GM06990 (cell line): ENCODE measurements at regions not wholly inside any gene's neighbourhood (a gene's known extent, or its start where the extent isn't known, plus 50 kb on each side); places are given as distances from the start of the nearest gene placed in this dataset.
"Not testable (repeated sequence)": the region's sequence is repeated elsewhere in the genome, so short reads cannot be mapped to it uniquely, and the experiment has no call there.

Experiments used
- DNase-seq: peaks from one replicate; pipeline ENCODE4 v3.0.0-alpha.2; 2011; ENCODE audit not compliant: insufficient read length; ENCODE audit errors: extremely low read depth
- H3K27me3 ChIP-seq: replicated peaks from 2 replicates; pipeline ENCODE4 v1.6.0; 2011; ENCODE audit warnings: low read length; ENCODE audit not compliant: control insufficient read depth, insufficient read depth
- H3K36me3 ChIP-seq: 2 replicates; pipeline ENCODE4 v1.5.1; 2011; ENCODE audit warnings: low read length; ENCODE audit not compliant: control insufficient read depth, insufficient read depth
- H3K4me3 ChIP-seq: replicated peaks from 2 replicates; pipeline ENCODE4 v1.5.1; 2011; ENCODE audit warnings: low read depth, mild to moderate bottlenecking, control low read depth, low read length
- TF ChIP-seq, protein P1 (sequence below): IDR thresholded peaks from 2 replicates; pipeline ENCODE4 v1.5.1; 2011; ENCODE audit warnings: low read length, control low read depth, mild to moderate bottlenecking, inconsistent platforms; ENCODE audit not compliant: insufficient read depth, poor library complexity, severe bottlenecking

DNA sequence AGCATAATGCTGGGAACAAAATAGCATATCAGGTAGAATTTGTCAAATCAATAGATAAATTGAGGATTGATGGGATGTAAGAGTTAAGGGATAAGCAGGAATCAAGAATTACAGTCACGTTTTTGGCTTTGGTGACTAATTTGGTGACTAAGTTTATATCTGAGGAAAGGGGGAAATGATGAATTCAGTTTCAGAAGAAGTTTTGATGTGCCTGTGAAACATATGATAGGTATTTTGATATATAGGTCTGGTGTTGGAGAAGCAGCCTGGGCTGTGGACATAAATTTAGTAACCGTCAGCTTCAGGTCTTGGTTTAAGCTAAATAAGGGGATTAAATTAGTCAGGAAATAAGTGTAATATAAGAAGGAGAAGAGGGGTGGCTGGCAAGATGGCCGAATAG is 79.0 kb upstream of the EDA2R start:
- H3K36me3 ChIP-seq, result no peaks in the 10 kb centered on the region
- TF ChIP-seq, protein P1, sequence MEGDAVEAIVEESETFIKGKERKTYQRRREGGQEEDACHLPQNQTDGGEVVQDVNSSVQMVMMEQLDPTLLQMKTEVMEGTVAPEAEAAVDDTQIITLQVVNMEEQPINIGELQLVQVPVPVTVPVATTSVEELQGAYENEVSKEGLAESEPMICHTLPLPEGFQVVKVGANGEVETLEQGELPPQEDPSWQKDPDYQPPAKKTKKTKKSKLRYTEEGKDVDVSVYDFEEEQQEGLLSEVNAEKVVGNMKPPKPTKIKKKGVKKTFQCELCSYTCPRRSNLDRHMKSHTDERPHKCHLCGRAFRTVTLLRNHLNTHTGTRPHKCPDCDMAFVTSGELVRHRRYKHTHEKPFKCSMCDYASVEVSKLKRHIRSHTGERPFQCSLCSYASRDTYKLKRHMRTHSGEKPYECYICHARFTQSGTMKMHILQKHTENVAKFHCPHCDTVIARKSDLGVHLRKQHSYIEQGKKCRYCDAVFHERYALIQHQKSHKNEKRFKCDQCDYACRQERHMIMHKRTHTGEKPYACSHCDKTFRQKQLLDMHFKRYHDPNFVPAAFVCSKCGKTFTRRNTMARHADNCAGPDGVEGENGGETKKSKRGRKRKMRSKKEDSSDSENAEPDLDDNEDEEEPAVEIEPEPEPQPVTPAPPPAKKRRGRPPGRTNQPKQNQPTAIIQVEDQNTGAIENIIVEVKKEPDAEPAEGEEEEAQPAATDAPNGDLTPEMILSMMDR, result no peak
- no peak for DNase-seq
- H3K4me3 ChIP-seq, result no peak overlapping the region
- no peaks in the 10 kb centered on the region for H3K27me3 ChIP-seq

DNA sequence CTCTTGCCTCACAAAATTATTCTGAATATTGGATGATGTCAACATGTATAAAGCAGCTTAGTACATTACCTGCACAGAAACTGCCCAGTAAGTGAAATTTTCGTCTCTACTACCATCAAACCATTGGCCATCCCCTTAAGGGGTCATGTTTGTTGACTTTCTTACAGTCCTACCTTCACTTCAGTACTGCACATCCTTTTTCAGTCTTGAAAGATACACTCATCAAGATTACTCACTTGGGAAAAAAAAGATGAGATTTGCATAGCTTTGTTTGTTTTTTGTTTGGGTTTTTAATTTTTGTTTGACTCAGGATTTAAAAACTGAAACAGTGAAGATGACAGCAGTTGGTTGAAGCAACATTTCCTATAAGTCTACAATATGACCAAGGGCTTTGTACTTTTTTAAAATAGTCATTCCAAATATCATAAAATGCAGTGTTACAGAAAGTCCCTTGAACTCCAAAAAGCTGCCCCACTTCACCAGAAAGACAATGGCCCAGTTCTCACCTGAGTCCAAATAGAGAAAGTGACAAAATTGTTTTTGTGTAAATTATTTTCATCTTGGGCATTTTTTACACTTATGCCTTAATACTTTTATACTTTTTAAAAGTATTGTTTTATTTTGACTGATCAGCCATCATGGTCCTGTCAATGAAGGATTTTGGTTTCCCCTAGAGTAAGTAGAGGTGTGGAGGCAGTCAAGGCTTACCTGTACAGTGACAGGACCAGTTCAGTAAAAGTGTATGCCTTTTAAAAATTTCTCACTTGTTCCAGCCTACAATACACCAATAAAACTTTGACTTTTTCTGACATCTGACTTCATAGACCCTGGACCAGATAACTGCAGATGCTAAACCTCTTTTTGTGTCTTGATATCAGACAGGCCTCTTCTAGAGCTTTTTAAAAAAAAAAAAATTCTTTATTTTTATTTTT is 59.7 kb upstream of the EDA2R start:
- TF ChIP-seq, protein P1, result no peak
- Histone ChIP-seq H3K36me3 (no peaks in the 10 kb centered on the region), H3K4me3 (no peak overlapping the region), H3K27me3 (no peaks in the 10 kb centered on the region)
- DNase-seq, result no peak

DNA sequence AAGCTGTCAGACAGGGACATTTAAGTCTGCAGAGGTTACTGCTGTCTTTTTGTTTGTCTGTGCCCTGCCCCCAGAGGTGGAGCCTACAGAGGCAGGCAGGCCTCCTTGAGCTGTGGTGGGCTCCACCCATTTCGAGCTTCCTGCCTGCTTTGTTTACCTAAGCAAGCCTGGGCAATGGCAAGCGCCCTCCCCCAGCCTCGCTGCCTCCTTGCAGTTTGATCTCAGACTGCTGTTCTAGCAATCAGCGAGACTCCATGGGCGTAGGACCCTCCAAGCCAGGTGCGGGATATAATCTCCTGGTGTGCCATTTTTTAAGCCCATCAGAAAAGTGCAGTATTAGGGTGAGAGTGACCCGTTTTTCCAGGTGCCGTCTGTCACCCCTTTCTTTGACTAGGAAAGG is 53.6 kb upstream of the EDA2R start:
- DNase-seq, H3K4me3 ChIP-seq, H3K27me3 ChIP-seq, H3K36me3 ChIP-seq: not testable (repeated sequence)
